ENCODE measurements at regions not wholly inside any gene's neighbourhood (a gene's known extent, or its start where the extent isn't known, plus 50 kb on each side); places are given as distances from the start of the nearest gene placed in this dataset.
"Not testable (repeated sequence)": the region's sequence is repeated elsewhere in the genome, so short reads cannot be mapped to it uniquely, and the experiment has no call there.

GRCh38 chr3:182651461-182651860 is 141.8 kb upstream of the ATP11B start:
- Histone ChIP-seq H3K9ac (ENCODE audit: low read length in 3 of 3) (no peak overlapping the region), H3K36me3 (ENCODE audit: control insufficient read depth in 2 of 3, insufficient read depth in 3 of 3, low read length in 3 of 3) (no peaks in the 10 kb centered on the region), H3K4me1 (ENCODE audit: control insufficient read depth in 2 of 3, insufficient read depth in 2 of 3, low read depth in 1 of 3, low read length in 3 of 3) (no peaks in the 10 kb centered on the region), H3K27ac (ENCODE audit: low read depth in 2 of 2, low read length in 2 of 2) (no peak overlapping the region), H3K27me3 (ENCODE audit: control insufficient read depth, insufficient read depth, low read length) (no peaks in the 10 kb centered on the region), H3K9me3 (ENCODE audit: control insufficient read depth in 2 of 3, insufficient read depth in 1 of 3, low read length in 3 of 3) (no peaks in the 10 kb centered on the region), H3K4me3 (ENCODE audit: low read length in 3 of 3) (no peak overlapping the region)
- FAIRE-seq (no peak), DNase-seq (peak in 1 of 5 donors; percentile 2)
- intact Hi-C loops (cut with DNase I) = no loop called here
- TF ChIP-seq CTCF (IDR thresholded peaks at IDR 0.05; ENCODE audit: borderline replicate concordance, extremely low read depth, insufficient read depth) = no peak

- H3K36me3 ChIP-seq (ENCODE audit: control insufficient read depth in 2 of 3, insufficient read depth in 3 of 3, low read length in 3 of 3); H3K4me1 ChIP-seq (ENCODE audit: control insufficient read depth in 2 of 3, insufficient read depth in 2 of 3, low read depth in 1 of 3, low read length in 3 of 3); H3K27ac ChIP-seq (ENCODE audit: low read depth in 2 of 2, low read length in 2 of 2); H3K9me3 ChIP-seq (ENCODE audit: control insufficient read depth in 2 of 3, insufficient read depth in 1 of 3, low read length in 3 of 3); intact Hi-C loops (cut with DNase I); H3K4me3 ChIP-seq (ENCODE audit: low read length in 3 of 3); H3K9ac ChIP-seq (ENCODE audit: low read length in 3 of 3); FAIRE-seq; H3K27me3 ChIP-seq (ENCODE audit: control insufficient read depth, insufficient read depth, low read length); DNase-seq: not testable (repeated sequence)
Observed at GRCh38 chr3:182653065-182653464, 140.2 kb upstream of the ATP11B start.

- intact Hi-C loops (cut with DNase I) = no loop called here
- FAIRE-seq (no peak), DNase-seq (no peak)
Observed at GRCh38 chr3:182668541-182668940, 124.8 kb upstream of the ATP11B start.

GRCh38 chr3:182668974-182669373 is 124.3 kb upstream of the ATP11B start:
- Histone ChIP-seq H3K27me3 (ENCODE audit: control insufficient read depth, insufficient read depth, low read length) (no peaks in the 10 kb centered on the region), H3K36me3 (ENCODE audit: control insufficient read depth in 2 of 3, insufficient read depth in 3 of 3, low read length in 3 of 3) (no peaks in the 10 kb centered on the region), H3K4me3 (ENCODE audit: low read length in 3 of 3) (no peak overlapping the region), H3K27ac (ENCODE audit: low read depth in 2 of 2, low read length in 2 of 2) (no peak overlapping the region), H3K9ac (ENCODE audit: low read length in 3 of 3) (no peak overlapping the region), H3K4me1 (ENCODE audit: control insufficient read depth in 2 of 3, insufficient read depth in 2 of 3, low read depth in 1 of 3, low read length in 3 of 3) (no peaks in the 10 kb centered on the region), H3K9me3 (ENCODE audit: control insufficient read depth in 2 of 3, insufficient read depth in 1 of 3, low read length in 3 of 3) (no peaks in the 10 kb centered on the region)
- FAIRE-seq (no peak), DNase-seq (no peak)
- intact Hi-C loops (cut with DNase I) = no loop called here
- TF ChIP-seq CTCF (IDR thresholded peaks at IDR 0.05; ENCODE audit: borderline replicate concordance, extremely low read depth, insufficient read depth) = no peak

More at GRCh38 chr3:182668541-182668940, 124.8 kb upstream of the ATP11B start:
- Histone ChIP-seq H3K4me3 (ENCODE audit: low read length in 3 of 3) (no peak overlapping the region), H3K36me3 (ENCODE audit: control insufficient read depth in 2 of 3, insufficient read depth in 3 of 3, low read length in 3 of 3) (no peaks in the 10 kb centered on the region), H3K9ac (ENCODE audit: low read length in 3 of 3) (no peak overlapping the region), H3K27me3 (ENCODE audit: control insufficient read depth, insufficient read depth, low read length) (no peaks in the 10 kb centered on the region), H3K27ac (ENCODE audit: low read depth in 2 of 2, low read length in 2 of 2) (no peak overlapping the region), H3K4me1 (ENCODE audit: control insufficient read depth in 2 of 3, insufficient read depth in 2 of 3, low read depth in 1 of 3, low read length in 3 of 3) (no peaks in the 10 kb centered on the region), H3K9me3 (ENCODE audit: control insufficient read depth in 2 of 3, insufficient read depth in 1 of 3, low read length in 3 of 3) (no peaks in the 10 kb centered on the region)
- no peak for TF ChIP-seq CTCF (IDR thresholded peaks at IDR 0.05; ENCODE audit: borderline replicate concordance, extremely low read depth, insufficient read depth)

All from kidney (tissue), 13 donors.